ENCODE measurements at regions not wholly inside any gene's neighbourhood (a gene's known extent, or its start where the extent isn't known, plus 50 kb on each side); places are given as distances from the start of the nearest gene placed in this dataset.

DNA sequence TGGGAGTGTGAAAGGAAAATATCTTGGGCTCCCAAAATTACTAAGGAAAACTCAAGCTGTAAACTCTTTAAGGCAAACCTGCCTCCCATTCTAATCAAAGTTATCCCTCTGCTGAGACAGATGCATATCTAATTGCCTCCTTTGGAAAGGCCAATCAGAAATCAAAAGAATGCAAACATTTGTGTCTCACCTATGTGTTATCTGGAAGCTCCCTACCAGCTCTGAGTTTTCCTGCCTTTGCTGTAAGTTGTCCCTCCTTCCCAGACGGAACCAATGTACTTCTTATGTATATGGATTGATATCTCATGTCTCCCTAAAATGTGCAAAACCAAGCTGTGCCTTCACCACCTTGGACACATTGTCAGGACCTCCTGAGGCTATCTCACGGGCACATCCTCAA, 95.8 kb downstream of the AASDHPPT start:
- TF ChIP-seq ZNF292 (tag by site-specific recombination; IDR thresholded peaks at IDR 0.05; ENCODE audit: borderline replicate concordance, low read depth) (no peak), ZNF114 (tag by site-specific recombination; IDR thresholded peaks at IDR 0.05) (no peak), ZNF23 (tag by site-specific recombination; IDR thresholded peaks at IDR 0.05; ENCODE audit: borderline replicate concordance) (no peak), KLF16 (tag by site-specific recombination; IDR thresholded peaks at IDR 0.05) (no peak), ZNF596 (tag by site-specific recombination; IDR thresholded peaks at IDR 0.05) (no peak), ZBTB1 (tag by site-specific recombination; IDR thresholded peaks at IDR 0.05) (no peak)
- TF ChIP-seq, protein P1, sequence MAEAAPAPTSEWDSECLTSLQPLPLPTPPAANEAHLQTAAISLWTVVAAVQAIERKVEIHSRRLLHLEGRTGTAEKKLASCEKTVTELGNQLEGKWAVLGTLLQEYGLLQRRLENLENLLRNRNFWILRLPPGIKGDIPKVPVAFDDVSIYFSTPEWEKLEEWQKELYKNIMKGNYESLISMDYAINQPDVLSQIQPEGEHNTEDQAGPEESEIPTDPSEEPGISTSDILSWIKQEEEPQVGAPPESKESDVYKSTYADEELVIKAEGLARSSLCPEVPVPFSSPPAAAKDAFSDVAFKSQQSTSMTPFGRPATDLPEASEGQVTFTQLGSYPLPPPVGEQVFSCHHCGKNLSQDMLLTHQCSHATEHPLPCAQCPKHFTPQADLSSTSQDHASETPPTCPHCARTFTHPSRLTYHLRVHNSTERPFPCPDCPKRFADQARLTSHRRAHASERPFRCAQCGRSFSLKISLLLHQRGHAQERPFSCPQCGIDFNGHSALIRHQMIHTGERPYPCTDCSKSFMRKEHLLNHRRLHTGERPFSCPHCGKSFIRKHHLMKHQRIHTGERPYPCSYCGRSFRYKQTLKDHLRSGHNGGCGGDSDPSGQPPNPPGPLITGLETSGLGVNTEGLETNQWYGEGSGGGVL (tag by site-specific recombination; IDR thresholded peaks at IDR 0.05) = no peak
- TF ChIP-seq, protein P2, sequence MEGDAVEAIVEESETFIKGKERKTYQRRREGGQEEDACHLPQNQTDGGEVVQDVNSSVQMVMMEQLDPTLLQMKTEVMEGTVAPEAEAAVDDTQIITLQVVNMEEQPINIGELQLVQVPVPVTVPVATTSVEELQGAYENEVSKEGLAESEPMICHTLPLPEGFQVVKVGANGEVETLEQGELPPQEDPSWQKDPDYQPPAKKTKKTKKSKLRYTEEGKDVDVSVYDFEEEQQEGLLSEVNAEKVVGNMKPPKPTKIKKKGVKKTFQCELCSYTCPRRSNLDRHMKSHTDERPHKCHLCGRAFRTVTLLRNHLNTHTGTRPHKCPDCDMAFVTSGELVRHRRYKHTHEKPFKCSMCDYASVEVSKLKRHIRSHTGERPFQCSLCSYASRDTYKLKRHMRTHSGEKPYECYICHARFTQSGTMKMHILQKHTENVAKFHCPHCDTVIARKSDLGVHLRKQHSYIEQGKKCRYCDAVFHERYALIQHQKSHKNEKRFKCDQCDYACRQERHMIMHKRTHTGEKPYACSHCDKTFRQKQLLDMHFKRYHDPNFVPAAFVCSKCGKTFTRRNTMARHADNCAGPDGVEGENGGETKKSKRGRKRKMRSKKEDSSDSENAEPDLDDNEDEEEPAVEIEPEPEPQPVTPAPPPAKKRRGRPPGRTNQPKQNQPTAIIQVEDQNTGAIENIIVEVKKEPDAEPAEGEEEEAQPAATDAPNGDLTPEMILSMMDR (tag by site-specific recombination; IDR thresholded peaks at IDR 0.05) = no peak
- TF ChIP-seq, protein P3, sequence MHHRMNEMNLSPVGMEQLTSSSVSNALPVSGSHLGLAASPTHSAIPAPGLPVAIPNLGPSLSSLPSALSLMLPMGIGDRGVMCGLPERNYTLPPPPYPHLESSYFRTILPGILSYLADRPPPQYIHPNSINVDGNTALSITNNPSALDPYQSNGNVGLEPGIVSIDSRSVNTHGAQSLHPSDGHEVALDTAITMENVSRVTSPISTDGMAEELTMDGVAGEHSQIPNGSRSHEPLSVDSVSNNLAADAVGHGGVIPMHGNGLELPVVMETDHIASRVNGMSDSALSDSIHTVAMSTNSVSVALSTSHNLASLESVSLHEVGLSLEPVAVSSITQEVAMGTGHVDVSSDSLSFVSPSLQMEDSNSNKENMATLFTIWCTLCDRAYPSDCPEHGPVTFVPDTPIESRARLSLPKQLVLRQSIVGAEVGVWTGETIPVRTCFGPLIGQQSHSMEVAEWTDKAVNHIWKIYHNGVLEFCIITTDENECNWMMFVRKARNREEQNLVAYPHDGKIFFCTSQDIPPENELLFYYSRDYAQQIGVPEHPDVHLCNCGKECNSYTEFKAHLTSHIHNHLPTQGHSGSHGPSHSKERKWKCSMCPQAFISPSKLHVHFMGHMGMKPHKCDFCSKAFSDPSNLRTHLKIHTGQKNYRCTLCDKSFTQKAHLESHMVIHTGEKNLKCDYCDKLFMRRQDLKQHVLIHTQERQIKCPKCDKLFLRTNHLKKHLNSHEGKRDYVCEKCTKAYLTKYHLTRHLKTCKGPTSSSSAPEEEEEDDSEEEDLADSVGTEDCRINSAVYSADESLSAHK (tag by site-specific recombination; IDR thresholded peaks at IDR 0.05) = no peak

Data from HEK293 (cell line).